Upper lobe of left lung (tissue), 6 donors: ENCODE measurements at regions not wholly inside any gene's neighbourhood (a gene's known extent, or its start where the extent isn't known, plus 50 kb on each side); places are given as distances from the start of the nearest gene placed in this dataset.

Experiments
- ATAC-seq, 2 donors: fragments of 200-7000 bp; cut with Tn5 transposase; one replicate each; pipeline ENCODE4 v1.9.1; 2022; ENCODE audit warnings: mild to moderate bottlenecking in 2 of 2, moderate library complexity in 2 of 2; ENCODE audit not compliant: low FRiP score in 2 of 2
- DNase-seq, 2 donors: peaks; one replicate each; pipeline ENCODE4 v3.0.0-alpha.2; 2019 to 2020
- H3K27ac ChIP-seq, 4 donors: fragments of 200-600 bp; sonication (generic); one replicate each; pipeline ENCODE4 v1.5.1; 2016 to 2019
- H3K27me3 ChIP-seq, 4 donors: fragments of 200-600 bp; sonication (generic); one replicate each; pipeline ENCODE4 v1.5.1; 2017 to 2019
- H3K36me3 ChIP-seq, 4 donors: fragments of 200-600 bp; sonication (generic); one replicate each; pipeline ENCODE4 v1.5.1; 2016 to 2019
- H3K4me1 ChIP-seq, 4 donors: fragments of 200-600 bp; sonication (generic); one replicate each; pipeline ENCODE4 v1.5.1; 2018 to 2019
- H3K4me3 ChIP-seq, 4 donors: fragments of 200-600 bp; sonication (generic); one replicate each; pipeline ENCODE4 v1.5.1; 2017 to 2019; ENCODE audit warnings: mild to moderate bottlenecking in 2 of 4, moderate library complexity in 1 of 4
- H3K9me3 ChIP-seq, 4 donors: fragments of 200-600 bp; sonication (generic); one replicate each; pipeline ENCODE4 v1.5.1; 2018 to 2019
- EP300 ChIP-seq, 4 donors: sonication (generic); formaldehyde crosslinking; IDR thresholded peaks; one replicate each; pipeline ENCODE4 v1.5.1; 2017; ENCODE audit warnings: antibody characterized with exemption in 4 of 4, control low read depth in 2 of 4
- POLR2A ChIP-seq, 4 donors: fragments of 450-650 bp; IDR thresholded peaks; one replicate each; pipeline ENCODE4 v1.5.1; 2016 to 2017; ENCODE audit warnings: antibody characterized with exemption in 4 of 4, mild to moderate bottlenecking in 2 of 4
- POLR2AphosphoS5 ChIP-seq, 2 donors: sonication (generic); formaldehyde crosslinking; IDR thresholded peaks; one replicate each; pipeline ENCODE4 v1.5.1; 2017; ENCODE audit warnings: antibody characterized with exemption in 2 of 2
- WGBS, 2 donors: methylation state at CpG; one replicate each; pipeline ENCODE4 v1.1.5; 2017 to 2018; 5-methylcytosine and 5-hydroxymethylcytosine counted together
- small RNA-seq, 4 donors: library from RNA; depleted of rRNA; stranded (forward); fragments of <200 nt; gene quantifications; one replicate each; pipeline ENCODE3, GENCODE V24; 2016
- TF ChIP-seq, protein P1 (sequence below), 6 experiments: fragments of 450-650 bp in 4 of 6; fragments of 200-600 bp in 2 of 6; sonication (generic) in 2 of 6; IDR thresholded peaks; one replicate each; pipeline ENCODE4 v1.5.1; 2016 to 2019; ENCODE audit warnings: antibody characterized with exemption in 6 of 6
- donor health status: DM: no; HTN: no; CAD: no; lungs with moderate emphysema.
- donor health status: DM: no; HTN: yes; CAD: no; lungs with severe emphysema.

DNA sequence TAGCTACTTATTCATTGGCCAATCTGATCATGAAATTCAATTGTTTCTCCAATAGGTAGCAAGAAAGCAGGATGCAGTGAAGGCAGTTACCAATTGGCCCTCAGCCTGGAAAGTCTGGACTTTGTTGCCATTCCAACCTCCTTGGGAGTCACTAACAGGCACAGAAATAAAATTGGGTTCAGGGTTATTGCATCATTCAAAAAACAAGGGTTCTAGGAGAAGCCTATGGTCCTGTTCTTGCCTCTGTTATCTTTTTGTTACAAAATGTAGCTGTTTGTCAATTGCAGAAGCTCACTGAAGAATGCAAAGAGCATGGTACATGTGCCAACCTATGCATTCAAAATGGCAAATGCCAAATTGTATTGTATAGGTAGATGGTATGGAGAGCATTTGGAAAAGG is 51.0 kb upstream of the CCNG1 start:
- no peaks in the 10 kb centered on the region for H3K36me3 ChIP-seq

DNA sequence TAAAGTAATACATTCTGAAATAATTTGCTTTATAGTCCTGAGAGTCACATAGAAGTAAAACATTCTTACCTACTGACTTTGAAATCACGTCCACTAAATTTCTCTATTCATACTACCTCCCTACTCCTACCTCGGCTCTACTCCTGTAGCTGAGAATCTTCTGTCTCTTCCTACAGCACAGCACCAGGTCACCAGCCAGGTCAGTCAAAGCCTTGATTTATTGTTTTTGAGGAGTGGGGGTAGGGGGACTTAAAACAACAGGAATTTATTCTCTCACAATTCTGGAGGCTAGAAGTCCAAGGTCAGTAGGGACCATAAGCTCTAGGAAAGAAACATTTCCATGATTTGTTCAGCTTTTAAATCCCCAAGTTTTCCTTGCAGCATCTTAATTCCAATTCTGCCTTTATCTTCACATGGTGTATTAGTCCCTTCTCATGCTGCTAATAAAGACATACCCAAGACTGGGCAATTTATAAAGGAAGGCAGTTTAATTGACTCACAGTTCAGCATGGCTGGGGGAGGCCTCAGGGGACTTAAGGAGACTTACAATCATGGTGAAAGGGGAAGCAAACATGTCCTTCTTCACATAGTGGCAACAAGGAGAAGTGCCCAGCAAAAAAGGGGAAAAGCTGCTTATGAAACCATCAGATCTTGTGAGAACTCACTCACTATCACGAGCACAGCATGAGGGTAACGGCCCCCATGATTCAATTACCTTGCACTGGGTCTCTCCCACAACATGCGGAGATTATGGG is 49.6 kb upstream of the CCNG1 start:
- ATAC-seq (no peak), DNase-seq (no peak)
- WGBS, 2 donors: 62 to 66% methylated on average over 5 of the region's 5 CpGs
- no peaks in the 10 kb centered on the region for H3K4me1 ChIP-seq
- no peaks in the 10 kb centered on the region for H3K27me3 ChIP-seq
- H3K9me3 ChIP-seq: no peaks in the 10 kb centered on the region
- H3K27ac ChIP-seq: no peak overlapping the region
- H3K4me3 ChIP-seq: no peak overlapping the region
- no peaks in the 10 kb centered on the region for H3K36me3 ChIP-seq
- TF ChIP-seq, protein P1, sequence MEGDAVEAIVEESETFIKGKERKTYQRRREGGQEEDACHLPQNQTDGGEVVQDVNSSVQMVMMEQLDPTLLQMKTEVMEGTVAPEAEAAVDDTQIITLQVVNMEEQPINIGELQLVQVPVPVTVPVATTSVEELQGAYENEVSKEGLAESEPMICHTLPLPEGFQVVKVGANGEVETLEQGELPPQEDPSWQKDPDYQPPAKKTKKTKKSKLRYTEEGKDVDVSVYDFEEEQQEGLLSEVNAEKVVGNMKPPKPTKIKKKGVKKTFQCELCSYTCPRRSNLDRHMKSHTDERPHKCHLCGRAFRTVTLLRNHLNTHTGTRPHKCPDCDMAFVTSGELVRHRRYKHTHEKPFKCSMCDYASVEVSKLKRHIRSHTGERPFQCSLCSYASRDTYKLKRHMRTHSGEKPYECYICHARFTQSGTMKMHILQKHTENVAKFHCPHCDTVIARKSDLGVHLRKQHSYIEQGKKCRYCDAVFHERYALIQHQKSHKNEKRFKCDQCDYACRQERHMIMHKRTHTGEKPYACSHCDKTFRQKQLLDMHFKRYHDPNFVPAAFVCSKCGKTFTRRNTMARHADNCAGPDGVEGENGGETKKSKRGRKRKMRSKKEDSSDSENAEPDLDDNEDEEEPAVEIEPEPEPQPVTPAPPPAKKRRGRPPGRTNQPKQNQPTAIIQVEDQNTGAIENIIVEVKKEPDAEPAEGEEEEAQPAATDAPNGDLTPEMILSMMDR (IDR thresholded peaks at IDR 0.05): no peak
- TF ChIP-seq POLR2AphosphoS5 (IDR thresholded peaks at IDR 0.05) (no peak), EP300 (IDR thresholded peaks at IDR 0.05) (no peak), POLR2A (IDR thresholded peaks at IDR 0.05) (no peak)

More for the DNA sequence above, 51.0 kb upstream of the CCNG1 start:
- Histone ChIP-seq H3K27ac (no peak overlapping the region), H3K4me3 (no peak overlapping the region), H3K27me3 (no peaks in the 10 kb centered on the region), H3K4me1 (no peaks in the 10 kb centered on the region), H3K9me3 (no peaks in the 10 kb centered on the region)
- TF ChIP-seq, protein P1 (IDR thresholded peaks at IDR 0.05): no peak
- no peak for TF ChIP-seq POLR2A (IDR thresholded peaks at IDR 0.05)
- TF ChIP-seq EP300 (IDR thresholded peaks at IDR 0.05): no peak
- no peak for TF ChIP-seq POLR2AphosphoS5 (IDR thresholded peaks at IDR 0.05)
- DNase-seq (no peak), ATAC-seq (no peak)

Small RNA genes lying in the stretch of these regions (small RNA-seq; reads per million reads assigned to genes)
- 0 reads per million in 4 donors for gene RNU6-164P
